ENCODE measurements at regions not wholly inside any gene's neighbourhood (a gene's known extent, or its start where the extent isn't known, plus 50 kb on each side); places are given as distances from the start of the nearest gene placed in this dataset.

GRCh38 chr13:61797397-61797796, 381.7 kb upstream of the PCDH20 start:
- Histone ChIP-seq H2BK120ac (ENCODE audit: low read depth, low read length, poor library complexity, severe bottlenecking) (no peak overlapping the region), H3K79me1 (ENCODE audit: insufficient read depth, low read depth, low read length, poor library complexity, severe bottlenecking) (no peaks in the 10 kb centered on the region), H3T11ph (ENCODE audit: low read length) (no peak overlapping the region), H3K27me3 (ENCODE audit: insufficient read depth, low read length) (no peaks in the 10 kb centered on the region), H4K8ac (replicated peaks; ENCODE audit: insufficient read length, low read depth, low read length) (no peak overlapping the region), H3K23me2 (ENCODE audit: insufficient read length, low read depth, low read length, poor library complexity, severe bottlenecking) (no peaks in the 10 kb centered on the region), H2BK15ac (ENCODE audit: low read depth, low read length) (no peak overlapping the region), H3K9ac (ENCODE audit: extremely low read depth, insufficient read length, low read length) (no peak overlapping the region), H3K4me1 (ENCODE audit: insufficient read depth, low read length) (no peaks in the 10 kb centered on the region), H2AK5ac (ENCODE audit: insufficient read length, low read length) (no peak overlapping the region), H3K4ac (ENCODE audit: low read depth, low read length) (no peak overlapping the region), H2BK12ac (ENCODE audit: insufficient read length, low read depth, low read length) (no peak overlapping the region), H2AFZ (ENCODE audit: low read length) (no peak overlapping the region), H3K79me2 (ENCODE audit: insufficient read depth, low read length) (no peaks in the 10 kb centered on the region), H3K23ac (ENCODE audit: insufficient read length, low read depth, low read length) (no peak overlapping the region), H3K4me2 (ENCODE audit: insufficient read depth, insufficient read length, low read length) (no peak overlapping the region), H3K27ac (ENCODE audit: insufficient read length, low read depth, low read length) (no peak overlapping the region), H3K9me3 (ENCODE audit: control insufficient read depth, low read depth, low read length) (no peaks in the 10 kb centered on the region), H3K18ac (ENCODE audit: insufficient read length, low read depth, low read length) (no peak overlapping the region), H4K5ac (ENCODE audit: insufficient read length, low read depth, low read length) (no peak overlapping the region), H3K14ac (ENCODE audit: insufficient read depth, low read length) (no peak overlapping the region), H2BK5ac (ENCODE audit: insufficient read length, low read length) (no peak overlapping the region), H4K91ac (ENCODE audit: insufficient read length, low read depth, low read length) (no peak overlapping the region), H3K56ac (ENCODE audit: insufficient read length, low read depth, low read length) (no peak overlapping the region), H2BK20ac (ENCODE audit: low read depth, low read length, poor library complexity, severe bottlenecking) (no peak overlapping the region), H4K20me1 (ENCODE audit: control insufficient read depth, insufficient read depth, insufficient read length) (no peaks in the 10 kb centered on the region)
- Mint-ChIP-seq H3K9me3 (no peaks in the 10 kb centered on the region), H3K36me3 (ENCODE audit: insufficient read depth in 1 of 3, low read depth in 3 of 3) (no peaks in the 10 kb centered on the region), H3K4me3 (no peak overlapping the region), H3K27me3 (ENCODE audit: low read depth) (no peaks in the 10 kb centered on the region), H3K27ac (no peak overlapping the region), H3K4me1 (no peaks in the 10 kb centered on the region)
- DNase-seq = no peak
- no peak for TF ChIP-seq CTCF (conservative IDR thresholded peaks at IDR 0.05)
- WGBS (ENCODE audit: extremely low coverage, insufficient read length, low lambda C conversion rate) = no CpG with 5 or more reads among the region's 1 CpG
